NCI-H2227 (cell line): ENCODE measurements at regions not wholly inside any gene's neighbourhood (a gene's known extent, or its start where the extent isn't known, plus 50 kb on each side); places are given as distances from the start of the nearest gene placed in this dataset.

Source experiments
- DNase-seq: peaks from one replicate; lab custom pipeline; 2025; ENCODE audit not compliant: unreplicated experiment; lab: John Stamatoyannopoulos, UW

DNA sequence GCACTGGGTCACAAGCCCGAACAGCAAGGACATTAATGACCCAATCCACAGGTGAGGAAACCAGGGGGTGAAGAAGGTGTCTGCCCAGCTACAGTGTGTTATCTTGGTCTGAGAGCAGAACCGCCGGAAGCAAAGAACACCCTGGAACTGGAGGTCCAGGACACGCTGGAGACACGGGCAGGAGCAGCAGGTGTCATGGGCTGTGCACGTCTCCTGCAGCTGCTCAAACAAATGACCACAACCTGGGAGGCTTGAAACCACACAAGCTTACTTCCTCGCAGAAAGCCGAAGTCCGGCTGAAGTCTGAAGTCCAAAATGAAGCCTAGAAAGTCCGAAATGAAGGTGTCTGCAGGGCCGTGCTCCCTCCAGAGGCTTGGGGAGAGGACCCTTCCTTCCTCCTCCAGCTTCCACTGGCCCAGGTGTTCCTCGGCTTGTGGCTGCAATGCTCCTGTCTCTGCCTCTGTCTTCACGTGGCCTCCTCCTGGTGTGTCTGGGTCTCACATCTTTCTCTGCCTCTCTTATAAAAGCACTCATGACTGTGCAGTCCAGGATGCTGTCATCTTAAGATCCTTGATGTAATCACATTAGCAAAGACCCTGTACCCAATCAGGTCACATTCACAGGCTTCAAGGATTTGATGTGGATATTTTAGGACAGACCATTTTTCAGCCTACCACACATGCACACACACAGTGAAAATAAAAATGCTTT, 351.2 kb downstream of the C16orf95 start:
- no peak for DNase-seq

DNA sequence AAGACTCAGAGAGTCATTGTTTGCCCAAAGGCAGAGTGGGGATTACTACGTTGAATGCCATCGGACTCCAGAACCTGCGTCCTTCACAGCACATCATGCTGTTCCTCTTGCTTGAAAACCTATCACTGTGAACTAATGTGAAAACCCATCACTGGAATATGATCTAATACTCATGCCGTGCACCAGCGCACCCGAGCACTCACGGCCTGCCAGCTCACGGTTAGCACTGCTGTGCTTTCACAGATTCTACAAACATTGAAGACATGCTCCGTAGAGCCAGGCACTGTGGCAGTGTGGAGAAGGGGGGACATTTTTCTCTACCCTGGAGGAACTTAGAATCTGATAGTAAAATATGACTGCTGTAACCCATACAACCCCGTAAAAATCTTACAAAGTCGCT, 350.4 kb downstream of the C16orf95 start:
- no peak for DNase-seq

DNA sequence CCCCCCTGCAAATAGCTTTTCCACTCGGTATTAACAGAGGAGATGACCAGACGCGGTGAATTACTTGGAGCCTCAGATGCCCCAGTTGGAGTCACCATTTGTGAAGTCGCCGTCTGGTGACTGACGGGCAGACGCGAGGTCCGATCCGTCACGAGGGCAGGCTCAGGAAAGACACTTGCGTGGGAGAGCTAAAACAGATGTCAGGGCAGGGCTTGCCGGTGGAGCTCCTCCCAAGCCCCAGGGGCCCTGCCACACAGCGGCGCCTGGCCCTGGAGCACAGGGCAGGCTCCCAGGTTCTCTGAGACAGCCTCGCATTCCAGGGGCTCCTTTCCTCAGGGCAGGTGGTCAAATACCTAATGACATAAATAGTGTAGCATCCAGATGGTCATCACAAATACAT, 348.3 kb downstream of the C16orf95 start:
- DNase-seq: no peak

DNA sequence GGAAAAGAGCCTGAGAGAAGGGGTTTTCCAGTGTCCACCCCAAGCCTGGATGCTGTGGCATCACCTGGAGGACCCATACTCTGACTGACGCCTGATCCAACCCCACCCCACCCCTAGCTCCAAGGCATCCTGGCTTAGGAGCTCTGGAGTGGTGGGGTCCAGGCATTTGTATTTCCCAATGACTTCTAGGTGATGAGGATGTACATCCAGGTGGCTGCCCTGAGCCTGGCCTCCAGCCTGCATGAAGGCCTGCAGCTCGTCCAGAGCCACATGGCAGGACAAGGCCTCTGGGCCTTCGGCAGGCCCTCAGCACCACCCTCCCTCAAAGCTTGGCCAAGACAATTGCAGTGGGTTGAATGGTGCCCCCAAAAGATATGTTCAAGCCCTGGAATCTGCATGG, 347.5 kb downstream of the C16orf95 start:
- no peak for DNase-seq

DNA sequence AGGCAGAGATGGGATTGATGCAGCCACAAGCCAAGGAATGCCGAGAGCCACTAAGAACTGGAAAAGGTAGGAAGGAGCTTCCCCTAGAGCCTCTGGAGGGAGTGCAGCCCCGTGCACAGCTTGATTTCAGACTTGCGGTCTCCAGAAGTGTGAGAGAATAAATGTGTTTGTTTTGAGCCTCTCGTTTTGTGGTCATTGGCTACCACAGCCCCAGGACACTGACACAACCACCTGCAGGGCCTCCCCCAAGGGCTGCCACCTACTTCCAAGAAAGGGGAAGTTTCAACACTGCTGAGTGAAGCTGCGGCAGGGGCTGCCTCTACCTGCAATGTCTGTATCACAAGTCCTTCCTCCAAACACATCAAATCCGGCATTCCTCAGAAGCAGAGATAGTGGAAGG, 346.9 kb downstream of the C16orf95 start:
- no peak for DNase-seq

DNA sequence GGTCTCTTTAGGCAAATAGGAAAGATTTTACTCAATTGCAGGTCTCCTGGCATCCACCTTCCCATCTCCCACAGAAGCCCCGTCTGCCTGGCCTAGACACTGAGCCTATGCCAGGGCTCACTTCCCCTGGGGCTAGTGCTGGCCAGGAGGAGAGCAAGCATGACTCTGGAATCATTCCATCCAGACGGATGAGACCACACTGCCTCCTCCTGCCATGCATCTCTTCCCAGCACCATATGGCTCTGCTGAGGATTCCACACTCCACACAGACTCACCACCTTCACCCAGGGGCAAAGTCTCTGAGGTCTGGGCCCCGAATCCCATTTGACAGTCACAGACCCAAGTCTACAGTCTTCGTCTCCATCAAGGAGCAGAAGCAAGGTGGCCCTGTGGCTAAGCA, 346.5 kb downstream of the C16orf95 start:
- DNase-seq: no peak

DNA sequence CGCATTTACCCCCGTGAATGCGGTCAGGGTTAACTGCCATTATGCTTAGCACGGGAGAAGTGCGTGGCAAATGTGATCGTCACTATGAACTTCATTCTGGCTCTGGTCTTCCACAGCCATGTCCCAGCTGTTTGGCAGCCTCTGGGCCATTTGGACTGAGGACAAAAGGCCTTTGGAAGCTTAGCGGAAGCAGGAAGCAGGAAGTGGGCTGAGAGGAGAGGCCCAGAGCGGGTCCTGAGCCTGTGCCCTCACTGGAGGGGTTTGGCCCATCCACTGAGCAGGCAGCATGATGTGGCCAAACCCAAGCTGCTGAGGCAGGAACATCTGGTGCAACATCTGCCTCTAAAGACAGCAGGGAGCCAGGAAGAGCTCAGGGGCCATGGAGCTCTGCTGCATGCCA, 345.9 kb downstream of the C16orf95 start:
- no peak for DNase-seq

DNA sequence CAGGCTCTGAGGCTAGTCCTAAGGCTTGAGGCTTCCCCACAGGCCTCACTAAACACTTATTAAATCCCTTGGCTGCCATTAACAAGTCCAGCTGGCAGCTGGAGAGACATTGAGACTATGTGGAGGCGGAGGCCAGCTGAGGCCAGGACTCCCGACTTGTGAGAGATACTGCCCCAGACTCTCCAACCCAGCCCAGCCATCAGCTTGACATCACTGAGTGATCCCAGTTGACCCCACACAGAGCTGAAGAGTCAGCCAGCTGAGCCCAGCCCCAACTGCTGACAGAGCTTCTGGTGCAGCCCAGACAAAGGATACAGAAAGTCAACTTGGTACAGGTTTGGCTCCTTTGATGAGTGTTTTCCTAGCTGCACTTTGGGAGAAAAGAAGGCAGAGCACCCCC, 343.1 kb downstream of the C16orf95 start:
- no peak for DNase-seq

DNA sequence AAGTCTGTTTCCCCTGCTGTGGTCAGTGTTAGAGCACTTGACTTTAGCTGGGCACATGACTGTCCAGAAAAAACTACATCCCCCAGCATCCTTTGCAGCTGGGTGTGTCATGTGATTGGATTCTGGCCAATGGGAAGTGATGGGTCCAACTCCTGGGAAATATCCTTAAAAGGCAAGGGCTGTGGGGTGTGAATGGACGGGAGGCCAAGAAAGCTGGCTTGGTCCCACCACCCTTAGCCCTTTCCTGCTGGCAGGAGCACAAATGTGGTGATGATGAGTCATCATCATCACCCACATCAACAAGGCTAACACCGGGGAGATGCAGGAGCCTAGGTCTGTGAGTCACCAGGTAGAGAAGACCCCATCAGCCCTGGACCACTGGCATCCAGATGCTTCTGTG, 341.7 kb downstream of the C16orf95 start:
- DNase-seq: no peak

DNA sequence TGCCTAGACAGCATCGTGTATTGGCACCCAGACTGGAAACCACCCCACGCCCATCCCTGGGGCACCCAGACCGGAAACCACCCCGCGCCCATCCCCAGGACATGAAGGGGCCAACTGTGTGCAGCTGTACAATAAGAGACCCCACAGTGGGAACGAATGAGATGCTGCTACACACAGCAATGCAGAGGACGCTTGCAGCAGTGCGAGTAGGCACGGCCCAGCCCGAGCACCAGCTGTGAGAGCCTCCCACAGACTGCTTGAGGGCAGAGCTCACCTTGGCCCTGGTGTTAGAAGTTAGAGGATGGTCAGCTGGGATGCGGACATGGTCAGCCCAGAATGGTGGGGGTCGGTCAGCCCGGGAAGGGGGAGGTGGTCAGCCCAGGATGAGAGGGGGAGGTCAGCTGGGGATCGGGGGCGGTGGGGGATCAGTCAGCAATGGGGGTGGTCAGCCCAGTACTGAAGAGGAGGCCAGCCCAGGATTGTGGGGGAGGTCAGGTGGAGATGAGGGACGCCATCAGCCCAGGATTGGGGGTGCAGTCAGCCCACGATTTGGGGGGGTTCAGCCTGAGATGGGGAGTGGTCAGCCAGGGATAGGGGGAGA, 340.0 kb downstream of the C16orf95 start:
- no peak for DNase-seq

DNA sequence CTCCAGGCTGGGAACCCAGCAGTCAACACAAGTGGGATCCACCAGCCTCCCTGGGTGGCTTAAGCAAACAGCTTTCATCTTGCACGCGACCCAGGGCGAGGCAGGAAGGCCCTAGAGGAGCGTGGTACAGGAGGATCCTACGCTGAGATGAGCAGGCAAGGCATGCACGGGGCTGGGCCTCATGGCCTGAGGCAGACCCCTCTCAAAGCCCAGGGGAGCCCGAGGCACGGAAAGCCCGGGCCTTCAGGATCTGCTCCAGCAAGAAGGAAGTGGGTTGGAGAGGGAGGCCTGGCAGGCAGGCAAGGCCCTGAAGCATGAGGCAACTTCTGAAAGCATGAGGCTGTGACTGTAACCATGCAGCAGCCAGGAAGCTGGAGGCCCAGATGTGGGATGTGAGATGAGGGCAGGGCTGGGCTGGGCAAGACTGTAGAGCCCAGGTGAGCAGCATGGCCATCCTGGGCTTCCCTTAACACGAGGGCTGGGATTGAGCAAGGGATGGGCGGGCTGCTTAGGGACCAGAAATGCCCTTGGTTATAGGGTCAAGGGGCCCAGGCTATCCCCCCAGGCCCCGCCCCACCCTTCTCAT, 338.7 kb downstream of the C16orf95 start:
- DNase-seq: no peak

DNA sequence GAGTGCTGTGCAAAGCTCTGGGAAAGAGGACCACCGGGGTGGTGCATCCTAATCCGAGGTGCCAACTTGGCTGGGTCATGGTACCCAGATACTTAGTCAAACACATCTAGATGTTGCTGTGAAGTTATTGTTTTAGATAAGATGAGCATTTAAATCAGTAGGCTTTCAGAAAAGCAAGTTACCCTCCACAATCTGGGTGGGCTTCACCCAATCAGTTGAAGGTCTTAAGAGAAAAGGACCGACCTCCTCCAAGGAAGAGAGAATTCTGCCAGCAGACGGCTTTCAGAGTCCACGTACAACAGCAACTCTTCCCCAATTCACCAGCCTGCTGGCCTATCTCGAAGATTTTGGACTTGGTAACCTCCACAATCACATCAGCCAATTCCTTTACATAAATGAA, 338.1 kb downstream of the C16orf95 start:
- DNase-seq: no peak

DNA sequence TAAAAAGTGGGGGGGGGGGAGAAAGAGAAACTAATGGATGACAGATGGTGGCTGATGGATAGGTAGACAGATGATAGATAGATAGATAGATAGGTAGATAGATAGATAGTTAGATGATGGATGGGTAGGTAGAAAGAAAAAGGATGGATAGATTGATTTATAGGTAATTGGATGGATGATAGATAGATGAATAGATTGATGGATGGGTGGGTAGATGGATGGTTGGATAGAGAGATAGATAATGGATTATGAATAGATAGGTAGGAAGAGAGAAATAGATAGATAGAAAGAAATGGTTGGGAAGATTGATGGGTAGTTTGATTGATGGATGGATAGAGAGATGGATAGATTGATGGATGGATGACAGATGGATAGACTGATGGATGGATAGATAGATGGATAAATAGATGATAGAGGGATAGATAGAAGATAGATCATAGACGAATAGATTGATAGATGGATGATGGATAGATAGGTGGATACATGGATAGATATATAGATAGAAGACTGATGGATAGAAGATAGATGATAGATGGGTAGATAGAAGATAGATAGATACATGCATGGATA, 337.1 kb downstream of the C16orf95 start:
- no peak for DNase-seq

DNA sequence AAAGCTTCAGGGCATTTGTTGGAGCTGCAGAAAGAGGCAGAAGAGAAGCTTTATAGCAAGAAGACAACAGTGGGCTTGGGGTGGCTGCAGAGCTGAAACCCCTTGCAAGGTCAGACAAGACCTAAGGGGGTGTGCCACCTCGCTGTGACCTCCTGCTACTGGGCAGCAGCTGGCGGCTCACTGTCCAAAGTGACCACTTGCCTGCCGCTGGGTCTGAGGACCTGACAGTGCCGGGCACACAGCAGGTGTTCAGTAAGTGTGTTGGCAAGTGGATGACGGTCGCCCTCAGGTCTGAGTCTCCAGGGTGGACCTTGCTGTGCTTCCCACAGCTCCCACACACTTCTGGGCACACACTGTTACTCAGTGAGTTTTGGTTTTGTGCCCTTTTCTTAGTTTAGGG, 336.5 kb downstream of the C16orf95 start:
- DNase-seq: no peak

DNA sequence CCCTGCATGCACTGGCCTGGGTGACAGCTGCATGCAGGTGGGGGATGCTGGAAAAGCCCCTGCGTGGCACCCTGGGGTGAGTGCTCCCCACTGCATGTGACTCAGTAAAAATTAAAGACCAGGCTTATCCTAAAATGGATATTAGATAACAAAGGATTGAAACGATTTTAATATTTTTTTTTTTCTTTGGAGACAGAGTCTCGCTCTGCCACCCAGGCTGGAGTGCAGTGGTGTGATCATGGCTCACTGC, 334.9 kb downstream of the C16orf95 start:
- no peak for DNase-seq

DNA sequence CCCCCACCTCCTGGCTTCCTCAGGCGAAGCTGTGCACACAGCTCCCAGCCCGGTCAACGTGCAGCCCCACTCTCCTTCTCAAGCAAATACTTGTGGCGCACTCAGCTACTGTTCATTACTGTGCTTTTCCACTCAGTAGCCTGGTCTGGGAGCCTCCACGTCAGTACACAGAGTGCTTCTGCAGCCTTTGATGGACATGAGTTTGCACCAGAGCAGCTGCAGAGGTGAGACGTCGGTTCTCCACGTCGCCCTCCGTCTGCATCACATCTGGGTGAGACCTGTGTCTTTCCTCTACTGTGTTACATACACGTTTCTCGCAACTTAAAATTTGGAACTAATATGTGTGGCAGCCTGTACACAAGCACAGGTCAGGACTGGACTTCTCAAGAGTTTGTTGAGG, 334.3 kb downstream of the C16orf95 start:
- DNase-seq: no peak

DNA sequence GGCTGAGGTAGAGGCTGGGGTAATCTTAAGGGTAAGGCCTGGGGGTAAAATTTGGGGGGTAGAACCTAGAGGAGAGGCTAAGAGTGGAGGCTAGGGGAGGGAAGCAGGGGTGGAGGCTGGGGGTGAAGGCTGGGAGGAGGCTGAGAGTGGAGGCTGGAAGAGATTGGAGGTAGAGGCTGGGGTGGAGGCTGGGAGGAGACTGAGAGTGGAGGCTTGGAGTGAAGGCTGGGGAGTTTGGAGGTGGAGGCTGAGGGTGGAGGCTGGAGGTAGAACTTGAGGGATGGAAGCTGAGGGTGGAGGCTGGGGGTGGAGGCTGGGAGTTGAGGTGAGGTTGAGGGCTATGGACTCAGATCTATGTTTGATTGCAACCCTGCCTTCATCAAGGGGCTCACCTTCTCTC, 333.6 kb downstream of the C16orf95 start:
- DNase-seq: no peak

DNA sequence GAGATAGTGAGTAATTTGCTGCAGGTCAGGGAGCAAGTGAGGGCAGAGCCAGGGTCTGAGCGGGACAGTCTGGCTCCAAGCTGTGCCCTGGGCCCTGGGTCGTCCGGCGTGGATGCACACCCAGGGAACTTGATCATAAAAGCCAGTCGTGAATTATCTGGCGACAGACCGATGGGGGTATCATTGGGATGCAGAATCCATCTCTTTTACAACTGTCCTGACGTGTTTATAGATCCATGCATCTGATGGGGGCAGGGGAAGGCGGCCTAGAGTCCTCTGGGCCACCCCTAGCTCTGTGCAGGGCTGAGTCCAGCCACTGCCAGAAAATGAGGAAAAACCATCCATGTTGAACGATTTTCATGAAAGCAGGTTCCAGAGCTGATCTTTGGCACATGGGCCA, 332.8 kb downstream of the C16orf95 start:
- no peak for DNase-seq

DNA sequence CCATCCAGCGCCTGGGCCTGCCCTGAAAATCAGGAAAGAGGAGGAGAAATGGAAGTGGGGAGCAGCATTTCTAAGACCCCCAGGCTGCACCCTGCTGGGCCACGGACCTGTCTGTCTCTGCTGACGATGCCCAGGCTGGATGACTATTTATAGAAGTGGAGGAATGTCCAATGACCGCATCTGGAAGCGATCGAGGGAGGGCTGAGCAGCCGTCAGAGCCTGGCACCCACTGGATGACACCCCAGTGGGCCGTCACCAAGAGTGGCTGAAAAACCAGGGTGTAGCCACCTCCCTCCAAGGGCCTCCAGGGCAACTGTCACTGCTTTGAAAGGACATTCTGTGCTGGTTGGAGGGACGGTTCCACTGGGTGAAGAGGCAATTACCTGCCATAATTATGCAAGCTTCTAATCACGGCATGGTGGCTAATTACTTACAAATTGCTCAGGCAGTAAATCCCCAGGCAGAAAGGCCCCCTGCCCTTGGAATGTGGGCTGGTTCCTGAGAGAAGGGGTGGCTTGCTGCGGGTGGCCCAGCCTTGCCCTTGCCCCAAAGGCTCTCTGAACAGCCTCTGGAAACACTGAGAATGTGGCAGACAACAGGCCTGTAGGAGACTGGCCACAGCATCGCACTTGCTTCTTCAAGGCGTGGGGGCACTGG, 332.1 kb downstream of the C16orf95 start:
- no peak for DNase-seq

DNA sequence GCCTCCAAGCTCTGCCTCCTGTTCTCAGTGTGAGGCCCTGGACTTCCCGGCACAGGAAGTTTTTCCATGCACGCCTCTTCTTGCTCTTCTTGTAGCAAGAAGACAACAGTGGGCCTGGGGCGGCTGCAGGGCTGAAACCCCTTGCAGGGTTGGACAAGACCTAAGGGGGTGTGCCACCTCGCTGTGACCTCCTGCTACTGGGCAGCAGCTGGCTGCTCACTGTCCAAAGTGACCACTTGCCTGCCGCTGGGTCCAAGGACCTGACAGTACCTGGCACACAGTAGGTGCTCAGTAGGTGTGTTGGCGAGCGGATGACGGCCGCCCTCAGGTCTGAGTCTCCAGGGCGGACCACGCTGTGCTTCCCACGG, 331.6 kb downstream of the C16orf95 start:
- no peak for DNase-seq

DNA sequence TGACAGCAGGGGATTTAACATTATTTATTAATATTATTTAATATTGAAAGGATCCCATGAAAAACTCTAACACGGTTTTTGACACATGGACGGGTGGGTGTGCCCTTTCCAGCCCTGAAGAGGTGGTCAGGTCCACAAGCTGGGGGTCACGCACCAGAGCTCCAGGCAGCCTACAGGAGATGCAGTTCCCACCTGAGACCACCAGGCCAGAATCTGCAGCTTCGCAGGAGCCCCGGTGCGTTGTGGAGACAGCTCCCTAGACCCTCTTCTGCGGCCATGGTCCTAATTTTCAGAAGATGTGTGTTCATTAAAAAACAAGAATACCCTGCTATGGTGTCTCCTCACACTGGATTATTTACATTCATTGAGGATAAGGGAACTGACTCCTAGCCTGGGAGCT, 331.1 kb downstream of the C16orf95 start:
- DNase-seq: no peak

DNA sequence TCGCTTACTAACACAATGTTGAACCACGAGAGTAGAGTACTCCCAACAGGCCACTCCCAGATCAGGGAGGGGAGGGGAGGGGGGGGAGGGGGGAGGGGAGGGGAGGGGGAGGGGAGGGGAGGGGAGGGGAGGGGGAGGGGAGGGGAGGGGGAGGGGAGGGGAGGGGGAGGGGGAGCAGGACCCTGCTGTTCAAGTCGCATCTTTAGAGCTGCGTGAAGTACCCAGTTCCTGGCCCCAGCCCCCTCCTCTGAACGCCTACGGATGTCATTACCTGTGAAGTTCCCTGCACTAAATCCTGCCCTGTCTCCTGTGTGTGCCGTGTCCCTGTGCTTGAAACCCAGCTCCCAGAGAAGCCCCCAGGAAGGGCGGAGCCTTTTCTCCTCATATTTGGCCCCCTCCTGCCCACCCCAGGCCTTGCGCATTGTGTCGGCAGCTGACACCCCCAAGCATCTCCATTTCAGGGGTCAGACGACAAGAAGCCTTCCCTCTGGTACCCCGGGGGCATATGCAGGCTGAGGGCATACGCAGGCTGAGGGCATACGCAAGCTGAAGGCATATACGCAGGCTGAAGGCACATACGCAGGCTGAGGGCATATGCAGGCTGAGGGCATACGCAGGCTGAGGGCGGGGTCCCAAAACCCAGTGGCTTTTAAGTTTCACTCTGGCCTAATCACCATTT, 330.2 kb downstream of the C16orf95 start:
- no peak for DNase-seq
